NCI-H446 treated with DMSO at 0.1 percent for 48 hours (cell line): ENCODE measurements at regions not wholly inside any gene's neighbourhood (a gene's known extent, or its start where the extent isn't known, plus 50 kb on each side); places are given as distances from the start of the nearest gene placed in this dataset.

ENCODE experiments used
- DNase-seq: peaks from one replicate; lab custom pipeline; 2025; lab: John Stamatoyannopoulos, UW

DNA sequence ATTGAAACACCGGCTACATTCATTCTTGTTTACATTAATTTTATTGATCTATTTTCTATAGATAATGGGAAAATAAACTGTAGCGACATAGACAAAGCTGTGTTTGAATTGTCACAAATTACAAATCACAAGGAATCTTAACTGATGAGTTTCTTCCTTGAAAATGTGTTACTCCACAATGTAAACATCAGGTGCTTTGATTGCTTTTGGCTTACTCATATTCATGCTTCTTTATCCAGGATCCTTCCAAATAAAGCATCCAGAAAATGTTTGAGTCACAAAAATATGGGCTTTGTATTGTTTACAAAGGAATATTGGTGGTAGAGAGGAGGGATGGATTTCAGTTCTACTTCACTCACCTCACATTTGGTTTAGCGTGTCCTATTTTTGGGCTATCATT is 64.0 kb downstream of the BMP2 start:
- no peak for DNase-seq

DNA sequence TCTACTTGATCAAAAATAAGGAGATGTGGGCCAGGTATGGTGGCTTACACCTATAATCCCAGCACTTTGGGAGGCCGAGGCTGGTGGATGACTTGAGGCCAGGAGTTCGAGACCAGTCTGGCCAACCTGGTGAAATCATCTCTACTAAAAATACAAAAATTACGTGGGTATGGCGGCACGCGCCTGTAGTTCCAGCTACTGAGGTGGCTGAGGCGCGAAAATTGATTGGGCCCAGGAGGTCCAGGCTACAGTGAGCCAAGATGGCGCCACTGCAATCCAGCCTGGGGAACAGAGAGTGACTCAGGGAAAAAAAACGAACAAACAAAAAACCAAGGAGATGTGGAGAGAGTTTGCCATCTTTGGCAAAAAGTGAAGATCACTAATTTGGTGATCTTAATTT is 65.3 kb downstream of the BMP2 start:
- DNase-seq: no peak

DNA sequence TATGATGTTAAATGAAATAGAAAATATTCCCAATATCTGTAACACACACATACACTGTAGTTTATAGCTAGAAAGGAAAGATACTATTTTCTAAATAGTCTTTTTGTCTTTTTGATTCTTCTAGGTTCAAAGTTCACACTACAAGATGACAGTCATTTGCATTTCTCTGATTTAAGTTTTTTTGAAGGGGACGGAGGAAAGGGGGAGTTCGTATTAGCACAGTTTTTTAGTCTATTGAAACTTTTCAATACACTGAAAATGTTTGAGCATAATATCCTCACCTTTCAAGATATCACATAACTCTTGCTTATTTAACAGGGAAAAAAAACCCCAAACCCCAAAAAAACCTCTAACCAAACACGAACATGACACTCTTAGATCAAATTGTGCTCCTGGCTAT is 68.1 kb downstream of the BMP2 start:
- no peak for DNase-seq

DNA sequence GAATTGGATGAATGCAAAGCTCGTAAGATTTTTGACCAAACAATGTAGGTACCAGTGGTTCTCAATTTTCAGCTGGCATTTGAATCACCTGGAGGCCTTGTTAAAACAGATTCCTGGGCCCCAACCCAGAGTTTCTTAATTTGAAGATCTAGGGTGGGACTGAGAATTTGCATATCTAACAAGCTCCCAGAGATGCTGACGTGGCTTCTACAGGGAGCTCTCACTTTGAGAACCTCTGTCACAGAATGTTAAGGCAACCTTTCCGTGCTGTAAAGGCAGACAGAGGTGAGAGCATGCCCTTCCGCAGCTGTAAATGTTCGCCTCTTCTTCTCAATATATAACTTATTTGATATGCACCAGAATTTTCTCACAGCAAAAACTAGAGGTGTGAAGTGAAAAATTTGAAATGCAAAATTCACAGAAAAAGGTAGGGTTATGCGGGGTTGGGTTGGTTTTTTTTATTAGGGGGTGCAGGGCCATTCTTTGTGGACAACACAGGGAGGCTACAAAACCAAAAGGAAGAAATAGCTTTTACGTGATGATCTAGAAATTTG is 69.4 kb downstream of the BMP2 start:
- no peak for DNase-seq

DNA sequence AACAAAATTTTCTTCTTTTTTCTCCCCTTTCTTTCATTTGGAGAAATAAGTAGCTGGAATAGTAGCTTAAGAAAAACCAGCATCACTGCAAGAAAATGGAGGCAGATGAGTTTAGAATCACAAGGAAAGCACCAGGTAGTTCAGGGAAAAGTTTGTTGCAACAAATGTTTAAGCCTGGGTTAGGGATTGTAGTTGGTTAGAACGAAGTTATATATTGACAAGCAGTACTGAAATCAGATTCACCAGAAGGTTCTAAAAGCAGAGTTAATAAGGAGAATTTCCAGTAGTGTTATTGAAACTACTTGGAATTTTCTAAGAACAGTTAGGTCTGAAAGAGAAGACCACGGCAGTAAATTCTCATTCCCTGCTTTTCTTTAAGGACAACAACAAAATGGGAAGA is 70.2 kb downstream of the BMP2 start:
- no peak for DNase-seq

DNA sequence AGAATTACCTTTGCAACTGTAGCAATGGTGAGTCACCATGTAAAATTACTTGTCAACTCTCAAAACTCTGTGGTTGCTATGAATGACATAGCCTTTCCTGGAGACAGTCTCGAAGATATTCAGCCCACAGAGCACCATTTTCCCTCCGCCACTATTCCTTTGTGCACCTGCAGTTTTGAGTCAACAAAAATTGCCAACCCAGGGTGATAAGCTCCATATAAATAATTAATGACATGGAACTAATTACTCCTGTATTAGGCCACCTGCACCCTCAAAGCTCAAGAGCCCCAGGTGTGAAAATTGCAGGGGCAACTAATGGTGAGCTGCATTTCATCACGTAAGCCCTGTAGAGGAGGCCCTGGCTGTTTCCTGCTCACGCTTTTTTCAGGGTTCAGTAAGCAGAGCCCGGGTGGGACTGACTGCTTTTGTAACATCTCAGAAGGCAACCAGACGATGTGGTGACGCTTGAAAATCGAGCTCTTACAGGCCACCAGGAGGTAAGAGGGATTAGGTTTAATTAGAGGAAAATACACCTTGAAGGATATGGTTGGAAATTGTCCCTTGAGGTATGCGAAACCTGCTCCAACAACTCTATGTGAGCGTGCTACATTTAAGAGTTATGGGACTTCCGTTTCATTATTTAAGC is 70.8 kb downstream of the BMP2 start:
- DNase-seq: no peak

DNA sequence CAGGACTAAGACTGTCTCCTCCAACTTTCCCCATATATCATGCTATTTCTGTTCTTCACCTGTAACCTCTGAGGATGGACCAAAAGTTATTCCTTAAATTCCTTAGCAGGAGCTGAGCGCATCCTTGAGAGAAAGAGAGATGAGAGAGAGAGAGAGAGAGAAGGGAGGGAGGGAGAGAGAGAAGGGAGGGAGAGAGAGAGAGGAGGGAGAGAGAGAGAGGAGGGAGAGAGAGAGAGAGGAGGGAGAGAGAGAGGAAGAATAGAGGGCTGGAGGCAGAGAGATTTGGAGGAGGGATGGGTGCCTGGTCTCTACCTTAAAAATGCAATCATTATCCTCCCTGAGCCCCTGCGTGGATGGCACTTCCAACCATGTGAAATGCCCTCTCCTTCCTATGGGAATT is 73.6 kb downstream of the BMP2 start:
- no peak for DNase-seq

DNA sequence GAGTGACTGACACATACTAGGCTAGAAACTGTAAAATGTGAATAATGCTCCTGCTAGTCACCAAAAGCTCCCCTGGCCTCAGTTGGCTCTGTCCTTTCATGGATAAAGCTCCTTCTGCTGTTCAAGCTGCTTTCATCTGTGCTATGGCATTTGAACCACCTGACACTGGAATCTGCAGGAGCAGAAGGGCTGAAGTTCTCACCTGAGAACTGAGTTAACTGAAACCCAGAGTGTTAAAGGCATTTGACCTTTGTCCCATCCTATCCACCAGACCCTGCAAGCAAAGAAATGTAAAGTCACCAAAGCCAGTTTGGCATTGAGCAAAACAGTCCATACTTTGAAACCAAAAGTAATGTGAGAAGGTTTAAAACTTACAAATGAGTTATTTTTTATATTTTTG is 77.7 kb downstream of the BMP2 start:
- no peak for DNase-seq

DNA sequence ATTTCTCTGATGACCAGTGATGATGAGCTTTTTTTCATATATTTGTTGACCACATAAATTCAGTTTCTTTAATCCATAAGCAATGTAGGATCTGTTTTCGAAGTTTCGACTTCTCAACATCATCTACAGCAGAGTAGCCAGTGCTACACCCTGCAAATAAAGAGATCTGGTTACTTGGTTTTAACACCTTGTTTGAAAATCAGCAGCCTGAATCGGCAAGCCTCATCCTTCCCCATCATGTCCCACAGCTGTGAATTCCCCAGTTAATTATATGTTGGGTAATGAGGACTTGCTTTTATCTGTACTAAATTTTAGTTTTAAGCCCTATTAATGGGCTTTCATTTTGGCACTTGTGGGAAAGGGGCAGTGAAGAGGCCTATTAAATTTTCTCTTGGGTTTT is 80.6 kb downstream of the BMP2 start:
- DNase-seq: no peak

DNA sequence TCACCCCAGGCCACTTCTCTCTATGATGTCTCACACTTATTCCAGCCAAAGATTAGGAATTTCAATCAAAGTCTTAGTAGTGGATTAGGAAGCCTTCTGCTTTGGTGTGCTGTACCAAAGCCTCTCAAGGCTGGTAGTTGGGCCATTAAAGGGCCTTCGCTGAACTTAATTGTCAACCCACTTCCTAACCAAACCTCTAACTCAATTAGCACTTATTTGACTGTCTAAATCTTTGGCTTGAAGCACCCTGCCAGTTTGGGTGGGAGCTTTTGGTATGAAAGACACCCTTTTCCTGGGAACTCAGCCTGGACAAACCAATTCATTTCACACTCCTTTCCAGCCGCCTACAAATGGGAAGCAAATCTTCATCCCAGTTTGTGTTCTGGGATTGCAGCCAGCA is 81.5 kb downstream of the BMP2 start:
- DNase-seq: no peak

DNA sequence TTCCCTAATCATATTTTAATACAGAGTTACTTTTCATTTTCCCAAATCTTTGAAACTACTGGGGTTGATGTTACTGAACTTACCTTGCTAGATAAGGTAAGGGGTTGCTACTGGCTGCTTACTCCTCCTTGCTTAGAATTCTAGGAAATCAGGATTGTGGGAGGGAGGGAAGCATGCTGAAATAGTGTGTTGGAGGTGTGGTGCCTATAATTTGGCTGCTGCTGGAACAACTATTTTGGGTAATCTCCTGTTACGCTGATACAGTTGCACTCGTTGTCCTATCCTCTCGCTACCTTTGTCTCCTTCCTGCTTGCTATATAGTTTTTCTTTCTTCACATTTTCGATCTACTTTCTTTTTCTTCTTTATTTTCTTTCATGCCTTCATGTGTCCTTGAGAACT is 83.7 kb downstream of the BMP2 start:
- DNase-seq: no peak

DNA sequence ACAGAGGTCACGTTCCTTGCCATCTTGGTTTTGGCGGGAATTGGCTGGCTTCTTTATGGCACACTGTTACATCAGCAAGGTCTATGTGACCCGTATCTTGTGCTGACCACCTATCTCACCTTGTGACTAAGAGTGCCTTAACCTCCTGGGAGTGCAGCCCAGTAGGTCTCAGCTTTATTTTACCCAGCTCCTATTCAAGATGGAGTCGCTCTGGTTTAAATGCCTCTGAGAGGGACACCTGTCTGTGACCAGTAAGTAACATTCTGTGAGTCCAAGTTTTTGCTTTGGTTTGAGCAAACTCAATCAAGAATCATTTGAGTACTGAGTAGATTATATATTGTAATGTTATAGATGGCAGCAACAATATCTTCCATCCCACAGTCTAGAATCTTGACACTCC is 85.0 kb downstream of the BMP2 start:
- no peak for DNase-seq

DNA sequence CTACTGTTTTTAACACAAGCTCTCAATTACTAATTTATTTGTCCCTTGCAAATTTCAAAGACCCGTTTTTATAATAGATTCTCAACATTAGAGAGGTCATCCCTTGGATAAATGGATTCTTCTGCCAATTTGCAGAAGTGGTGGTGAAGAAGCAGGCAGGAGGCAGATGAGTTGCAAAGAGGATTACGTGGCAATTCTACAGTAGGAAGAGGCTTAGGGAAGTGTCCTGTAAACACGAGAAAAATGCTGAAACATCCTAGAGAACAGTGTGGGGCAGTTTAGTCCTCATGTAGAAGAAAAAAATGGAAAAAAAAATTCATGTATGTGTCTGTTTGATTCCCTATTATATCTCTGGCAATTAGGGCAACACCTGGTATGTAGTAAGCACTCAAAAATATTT is 87.6 kb downstream of the BMP2 start:
- no peak for DNase-seq

DNA sequence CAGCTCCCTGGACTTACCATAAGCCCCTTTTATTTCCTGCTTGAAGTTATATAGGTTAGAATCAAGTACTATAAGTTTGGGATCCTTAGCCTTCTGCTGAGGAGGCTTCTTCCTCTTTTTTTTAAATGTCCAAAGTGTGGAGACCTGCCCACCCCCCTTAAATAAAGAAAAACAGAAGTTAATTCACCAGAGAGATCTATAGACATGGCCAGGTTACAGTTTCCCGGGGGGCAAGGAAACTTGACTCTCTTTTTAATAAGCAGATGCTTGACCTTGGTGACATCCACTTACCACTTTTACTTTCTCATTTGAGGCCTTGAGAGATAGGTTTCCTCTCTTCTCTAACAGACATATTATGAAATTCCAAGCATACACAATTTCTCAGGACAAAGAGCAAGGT is 88.3 kb downstream of the BMP2 start:
- DNase-seq: no peak

DNA sequence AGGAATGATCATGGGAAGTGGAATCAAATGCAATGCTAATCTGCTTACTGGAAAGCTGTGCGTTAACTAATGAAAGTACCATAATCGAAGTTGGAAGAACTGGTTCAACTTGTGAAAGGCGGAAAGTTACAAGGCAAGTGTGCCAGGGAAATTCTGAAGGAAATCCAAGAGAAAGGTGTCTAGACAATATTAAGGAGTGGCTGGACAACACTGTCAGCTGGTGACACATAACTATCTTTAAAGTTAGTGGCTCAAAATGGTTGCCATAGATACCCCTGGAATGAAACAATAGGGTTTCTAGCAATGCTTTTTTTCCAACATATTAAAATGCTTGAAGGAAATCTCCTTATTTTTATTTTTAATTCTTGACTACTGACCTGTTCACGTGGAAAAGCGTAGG is 90.4 kb downstream of the BMP2 start:
- no peak for DNase-seq

DNA sequence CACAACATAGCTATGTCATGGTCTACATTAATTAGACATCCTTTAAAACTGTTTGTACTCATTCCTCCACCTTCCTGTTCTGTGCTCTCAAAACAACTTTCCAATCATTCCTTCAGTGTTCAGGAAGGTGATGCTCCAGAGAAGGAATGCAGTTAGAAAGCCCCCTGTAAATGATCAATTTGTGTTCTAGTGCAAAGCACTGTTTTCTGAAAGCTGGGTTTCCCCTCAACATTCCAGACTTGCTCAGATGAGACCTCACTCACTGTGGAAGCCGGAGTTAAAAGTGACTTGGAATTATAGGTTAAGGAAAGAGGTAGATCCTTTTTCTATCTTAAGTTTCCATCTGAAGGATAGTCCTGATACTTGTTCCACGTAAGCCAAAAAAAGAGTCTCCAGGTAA is 95.9 kb downstream of the BMP2 start:
- DNase-seq: no peak

DNA sequence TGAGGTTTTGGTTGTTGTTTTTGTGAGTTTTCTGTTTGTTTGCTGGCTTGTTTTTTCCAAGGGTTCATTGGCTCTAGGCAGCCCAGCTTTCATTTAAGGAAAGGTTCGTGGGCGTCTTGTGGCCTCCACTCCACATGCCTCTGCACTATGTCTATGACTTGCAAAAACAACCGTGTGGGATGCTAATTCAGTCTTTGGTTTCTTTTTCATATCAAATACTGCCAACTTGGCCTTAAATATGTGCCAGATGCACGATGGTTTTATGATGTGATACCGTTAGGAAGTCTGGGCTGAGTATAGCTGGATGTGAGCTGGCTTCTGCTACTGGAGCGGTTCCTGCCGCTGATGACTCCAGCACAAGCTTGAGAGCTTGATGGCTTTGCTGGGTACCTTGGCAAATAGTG is 96.3 kb downstream of the BMP2 start:
- DNase-seq: no peak

DNA sequence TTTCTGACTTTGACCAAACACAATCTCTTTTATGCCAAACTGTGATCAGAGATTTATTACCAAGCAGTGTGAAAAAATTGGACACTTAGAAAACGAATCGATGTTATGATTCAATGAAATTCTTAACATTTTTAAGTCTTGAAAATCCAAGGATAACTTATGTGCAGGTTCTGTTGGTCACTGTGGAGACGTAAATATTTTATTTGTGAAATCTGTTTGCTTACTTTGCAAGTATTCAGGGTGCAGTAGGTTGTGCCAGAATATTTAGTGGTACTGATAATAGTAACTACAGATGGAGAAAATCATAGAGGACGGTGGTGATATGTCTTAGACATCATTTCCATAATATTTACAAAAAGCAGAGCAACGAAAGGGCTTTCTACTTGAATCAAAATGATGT is 97.3 kb downstream of the BMP2 start:
- no peak for DNase-seq

DNA sequence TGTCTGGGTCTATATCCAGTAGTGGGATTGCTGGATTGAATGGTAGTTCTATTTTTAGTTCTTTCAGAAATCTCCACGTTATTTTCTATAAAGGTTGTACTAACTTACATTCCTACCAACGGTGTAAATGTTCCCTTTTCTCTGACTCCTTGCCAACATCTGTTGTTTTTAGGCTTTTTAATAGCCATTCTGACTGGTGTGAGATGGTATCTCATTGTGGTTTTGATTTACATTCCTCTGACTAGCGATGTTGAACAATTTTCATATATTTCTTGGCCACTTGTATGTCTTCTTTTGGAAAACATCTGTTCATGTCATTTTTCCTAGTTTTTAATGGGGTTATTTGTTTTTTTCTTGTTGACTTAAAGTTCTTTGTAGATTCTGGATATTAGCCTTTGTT is 99.3 kb downstream of the BMP2 start:
- DNase-seq: no peak

DNA sequence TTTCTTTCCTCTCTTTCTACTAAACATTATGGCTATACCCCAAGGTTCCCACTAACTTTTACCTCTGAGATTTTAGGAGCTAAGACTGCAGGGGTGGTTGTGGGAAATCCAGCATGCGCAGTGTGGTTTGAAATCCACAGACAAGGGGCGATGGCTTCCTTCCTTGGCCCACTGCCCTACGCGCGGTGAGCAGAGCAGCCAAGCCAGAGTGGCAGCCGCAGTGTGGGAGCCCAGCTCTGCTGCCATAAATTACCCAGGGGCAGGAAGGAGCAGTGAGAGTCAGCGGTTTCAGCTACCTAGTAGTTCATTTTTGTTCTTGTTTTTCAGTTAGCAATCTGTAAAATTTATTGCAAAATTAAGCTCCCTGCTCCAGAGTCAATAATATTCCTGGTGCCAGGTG is 101.4 kb downstream of the BMP2 start:
- no peak for DNase-seq

DNA sequence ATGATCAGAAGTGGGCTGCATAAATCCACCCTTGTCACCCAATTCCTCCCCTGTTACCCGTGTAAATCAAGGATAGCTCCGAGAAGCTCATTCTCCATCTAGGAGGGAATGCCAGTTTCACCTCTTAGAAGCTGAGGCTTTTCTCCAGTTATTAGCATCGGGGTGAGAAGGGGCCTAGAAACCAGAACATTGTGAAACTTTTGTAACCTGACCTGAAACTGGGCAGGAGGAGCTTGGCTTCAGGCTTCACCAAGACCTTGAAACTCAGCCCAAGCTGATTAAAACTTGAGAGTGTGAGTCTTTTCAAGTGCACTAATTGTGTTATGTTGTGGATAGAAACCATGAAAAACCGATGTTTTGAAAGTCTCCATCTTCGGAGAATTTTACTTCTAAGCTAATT is 103.1 kb downstream of the BMP2 start:
- no peak for DNase-seq

DNA sequence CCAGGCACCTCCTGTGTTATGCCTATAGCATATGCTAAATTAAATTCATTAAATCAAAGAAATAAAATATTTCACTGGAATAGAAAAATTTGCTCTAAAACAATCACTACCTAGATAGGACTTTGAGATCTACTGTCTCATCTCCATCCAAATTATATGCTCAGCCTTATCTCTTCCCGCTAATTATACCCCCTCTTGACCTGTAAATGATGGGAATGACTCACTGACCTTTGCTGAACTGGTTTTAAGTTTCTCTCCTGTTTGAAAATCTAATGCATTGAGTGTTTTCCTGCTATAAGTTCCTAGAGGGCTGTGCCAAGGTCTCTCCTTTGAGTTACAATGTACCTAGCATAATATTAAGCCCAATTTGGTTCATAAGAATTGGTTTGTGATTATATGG is 110.1 kb downstream of the BMP2 start:
- DNase-seq: no peak

DNA sequence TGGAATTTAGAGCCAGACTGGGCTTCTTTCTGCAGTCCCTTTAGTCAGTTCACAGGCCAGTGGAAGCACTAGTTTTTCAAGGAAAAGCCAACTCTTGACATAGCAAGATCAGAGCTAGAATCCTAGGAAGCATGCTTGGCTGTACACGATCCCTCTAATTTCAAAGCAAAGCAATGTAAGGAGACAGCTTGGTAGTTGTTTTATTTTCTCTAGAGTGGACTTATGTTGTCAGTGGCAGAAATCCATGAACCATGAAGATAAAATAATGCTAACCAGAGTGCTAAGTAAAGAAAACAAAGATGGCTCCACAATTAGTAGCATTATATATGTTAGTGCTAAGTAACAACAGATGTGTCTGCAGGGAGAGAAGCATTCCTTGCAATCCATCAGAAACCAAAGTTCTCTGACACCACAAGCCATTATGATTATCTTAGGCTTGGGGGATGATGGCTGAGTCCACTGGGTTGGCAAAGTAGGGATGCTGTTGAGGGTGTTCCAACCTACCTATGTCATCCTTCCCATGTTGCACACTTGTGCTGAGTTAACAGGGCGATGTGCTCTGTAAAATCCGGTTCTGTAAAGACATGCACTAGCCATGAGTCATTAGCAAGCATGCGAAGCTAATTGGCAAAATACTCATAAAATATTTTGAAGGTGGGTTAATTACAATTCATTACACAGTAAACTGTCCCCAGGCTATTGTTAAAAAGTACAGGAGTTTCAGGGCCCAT is 115.2 kb downstream of the BMP2 start:
- DNase-seq: no peak

DNA sequence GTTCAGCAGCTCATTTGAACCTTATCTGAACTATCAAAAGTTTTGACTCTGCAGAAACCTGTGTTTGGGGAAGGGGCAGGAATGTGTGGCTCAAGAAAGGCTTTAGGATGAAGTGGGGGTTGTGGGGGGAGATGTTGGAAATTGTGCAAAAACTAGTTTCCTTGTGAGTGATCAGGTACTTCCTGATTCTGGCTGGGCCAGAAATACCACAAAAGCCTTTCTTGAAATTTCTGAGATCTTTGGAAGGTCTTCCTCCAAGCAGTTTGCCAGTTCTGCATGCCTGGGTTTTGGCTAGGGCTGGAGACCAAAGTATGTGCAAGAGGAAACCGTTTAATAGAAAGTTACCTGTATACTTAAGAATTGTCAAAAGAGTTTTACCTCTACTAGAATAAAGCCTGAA is 116.6 kb downstream of the BMP2 start:
- no peak for DNase-seq
